Muscle of back (tissue), 3 donors: ENCODE measurements at regions not wholly inside any gene's neighbourhood (a gene's known extent, or its start where the extent isn't known, plus 50 kb on each side); places are given as distances from the start of the nearest gene placed in this dataset.

ENCODE experiments used
- DNase-seq, 3 donors: peaks; one replicate each; pipeline versions ENCODE4 v3.0.0 to v3.0.0-alpha.2; 2013

- DNase-seq = no peak
Measured at GRCh38 chr4:119829326-119829725, 200.7 kb upstream of the PDE5A start.

- DNase-seq = no peak
Measured at GRCh38 chr4:119825696-119826095, 197.1 kb upstream of the PDE5A start.

GRCh38 chr4:119823891-119824290 is 195.3 kb upstream of the PDE5A start:
- no peak for DNase-seq

GRCh38 chr4:119823045-119823444 is 194.4 kb upstream of the PDE5A start:
- DNase-seq = no peak

- DNase-seq = no peak
Measured at GRCh38 chr4:119816473-119816872, 187.9 kb upstream of the PDE5A start.

GRCh38 chr4:119810001-119810400 is 181.4 kb upstream of the PDE5A start:
- no peak for DNase-seq

GRCh38 chr4:119804404-119804803 is 175.8 kb upstream of the PDE5A start:
- DNase-seq = no peak

- DNase-seq = no peak
Measured at GRCh38 chr4:119797238-119797894, 168.8 kb upstream of the PDE5A start.

- DNase-seq = no peak
Measured at GRCh38 chr4:119795986-119796578, 167.5 kb upstream of the PDE5A start.

GRCh38 chr4:119794681-119795080 is 166.1 kb upstream of the PDE5A start:
- DNase-seq = no peak

GRCh38 chr4:119794113-119794512 is 165.5 kb upstream of the PDE5A start:
- no peak for DNase-seq

- no peak for DNase-seq
Measured at GRCh38 chr4:119788349-119789266, 160.0 kb upstream of the PDE5A start.

GRCh38 chr4:119785963-119786362 is 157.4 kb upstream of the PDE5A start:
- peak in 1 of 3 donors; percentile 8 for DNase-seq

GRCh38 chr4:119783189-119783983 is 154.8 kb upstream of the PDE5A start:
- DNase-seq = no peak

- no peak for DNase-seq
Measured at GRCh38 chr4:119781044-119781443, 152.4 kb upstream of the PDE5A start.

GRCh38 chr4:119774840-119775239 is 146.2 kb upstream of the PDE5A start:
- no peak for DNase-seq

GRCh38 chr4:119765951-119766350 is 137.3 kb upstream of the PDE5A start:
- DNase-seq = no peak

- no peak for DNase-seq
Measured at GRCh38 chr4:119765469-119765868, 136.9 kb upstream of the PDE5A start.

GRCh38 chr4:119763386-119763785 is 134.8 kb upstream of the PDE5A start:
- DNase-seq = no peak

- DNase-seq = no peak
Measured at GRCh38 chr4:119755599-119755998, 127.0 kb upstream of the PDE5A start.

GRCh38 chr4:119752936-119753335 is 124.3 kb upstream of the PDE5A start:
- DNase-seq = no peak

- no peak for DNase-seq
Measured at GRCh38 chr4:119750771-119751170, 122.2 kb upstream of the PDE5A start.
